ENCODE measurements at regions not wholly inside any gene's neighbourhood (a gene's known extent, or its start where the extent isn't known, plus 50 kb on each side); places are given as distances from the start of the nearest gene placed in this dataset.

GRCh38 chr11:130779267-130779666 is 137.0 kb downstream of the SNX19 start:
- no peak for DNase-seq
- intact Hi-C loops (cut with DNase I; ENCODE audit: low total_unique reads): no loop called here

DNA sequence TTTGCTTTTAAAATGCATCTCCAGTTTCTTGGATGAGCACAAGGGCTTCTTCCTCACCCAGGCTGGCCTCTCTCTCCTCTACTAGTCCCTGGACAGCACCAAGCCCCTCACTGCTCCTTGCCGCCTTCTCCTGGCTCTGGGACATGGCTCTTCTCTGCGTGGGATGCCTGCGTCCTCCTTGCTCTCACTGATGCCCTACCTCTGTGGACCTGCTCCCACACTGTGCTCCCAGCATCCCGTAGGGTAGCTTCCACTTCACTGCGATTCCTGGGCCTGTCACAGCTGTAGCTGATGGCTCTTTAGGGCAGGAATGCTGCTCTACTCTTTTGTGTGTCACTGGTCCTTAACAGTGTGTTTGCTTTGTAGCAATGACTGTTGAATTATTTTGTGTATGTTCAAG is 136.3 kb downstream of the SNX19 start:
- Histone ChIP-seq H3K36me3 (no peaks in the 10 kb centered on the region), H3K9me3 (no peaks in the 10 kb centered on the region), H3K27me3 (replicated peaks in 1 of 7) (no peaks in the 10 kb centered on the region), H3K27ac (no peak overlapping the region), H3K4me3 (no peak overlapping the region), H3K4me1 (peaks cover 0 to 10% (median 0%) of the 10 kb centered on the region in 6 donors)
- intact Hi-C loops (cut with DNase I; ENCODE audit: low total_unique reads): no loop called here
- WGBS, 5 donors: 76 to 92% (median 87%) methylated on average over 5 of the region's 5 CpGs
- no peak for DNase-seq
- no peak for TF ChIP-seq POLR2A (IDR thresholded peaks at IDR 0.05)
- TF ChIP-seq POLR2AphosphoS5 (IDR thresholded peaks at IDR 0.05): no peak
- TF ChIP-seq, protein P1, sequence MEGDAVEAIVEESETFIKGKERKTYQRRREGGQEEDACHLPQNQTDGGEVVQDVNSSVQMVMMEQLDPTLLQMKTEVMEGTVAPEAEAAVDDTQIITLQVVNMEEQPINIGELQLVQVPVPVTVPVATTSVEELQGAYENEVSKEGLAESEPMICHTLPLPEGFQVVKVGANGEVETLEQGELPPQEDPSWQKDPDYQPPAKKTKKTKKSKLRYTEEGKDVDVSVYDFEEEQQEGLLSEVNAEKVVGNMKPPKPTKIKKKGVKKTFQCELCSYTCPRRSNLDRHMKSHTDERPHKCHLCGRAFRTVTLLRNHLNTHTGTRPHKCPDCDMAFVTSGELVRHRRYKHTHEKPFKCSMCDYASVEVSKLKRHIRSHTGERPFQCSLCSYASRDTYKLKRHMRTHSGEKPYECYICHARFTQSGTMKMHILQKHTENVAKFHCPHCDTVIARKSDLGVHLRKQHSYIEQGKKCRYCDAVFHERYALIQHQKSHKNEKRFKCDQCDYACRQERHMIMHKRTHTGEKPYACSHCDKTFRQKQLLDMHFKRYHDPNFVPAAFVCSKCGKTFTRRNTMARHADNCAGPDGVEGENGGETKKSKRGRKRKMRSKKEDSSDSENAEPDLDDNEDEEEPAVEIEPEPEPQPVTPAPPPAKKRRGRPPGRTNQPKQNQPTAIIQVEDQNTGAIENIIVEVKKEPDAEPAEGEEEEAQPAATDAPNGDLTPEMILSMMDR (IDR thresholded peaks at IDR 0.05 in 8 of 11, conservative IDR thresholded peaks at IDR 0.05 in 3 of 11): no peak

More at GRCh38 chr11:130779267-130779666, 137.0 kb downstream of the SNX19 start:
- WGBS, 5 donors: 78 to 95% (median 92%) methylated on average over 1 of the region's 1 CpG
- Histone ChIP-seq H3K4me3 (no peak overlapping the region), H3K27ac (no peak overlapping the region), H3K36me3 (no peaks in the 10 kb centered on the region), H3K27me3 (replicated peaks in 1 of 7) (no peaks in the 10 kb centered on the region), H3K4me1 (peaks cover 0 to 15% (median 0%) of the 10 kb centered on the region in 6 donors), H3K9me3 (no peaks in the 10 kb centered on the region)
- TF ChIP-seq, protein P1 (IDR thresholded peaks at IDR 0.05 in 8 of 11, conservative IDR thresholded peaks at IDR 0.05 in 3 of 11): no peak
- TF ChIP-seq POLR2A (IDR thresholded peaks at IDR 0.05) (no peak), POLR2AphosphoS5 (IDR thresholded peaks at IDR 0.05) (no peak)

GRCh38 chr11:130780437-130780836 is 135.8 kb downstream of the SNX19 start:
- no peak overlapping the region for H3K4me3 ChIP-seq
- H3K4me1 ChIP-seq: peaks cover 0 to 5% (median 0%) of the 10 kb centered on the region in 6 donors
- intact Hi-C loops (cut with DNase I; ENCODE audit: low total_unique reads): no loop called here
- no peaks in the 10 kb centered on the region for H3K36me3 ChIP-seq
- TF ChIP-seq, protein P1 (IDR thresholded peaks at IDR 0.05 in 8 of 11, conservative IDR thresholded peaks at IDR 0.05 in 3 of 11): no peak
- TF ChIP-seq POLR2AphosphoS5 (IDR thresholded peaks at IDR 0.05) (no peak), POLR2A (IDR thresholded peaks at IDR 0.05) (no peak)
- H3K9me3 ChIP-seq: no peaks in the 10 kb centered on the region
- DNase-seq: no peak
- no peak overlapping the region for H3K27ac ChIP-seq
- H3K27me3 ChIP-seq (replicated peaks in 1 of 7): no peaks in the 10 kb centered on the region
- 57 to 86% (median 77%) methylated on average over 4 of the region's 4 CpGs for WGBS, 5 donors

- WGBS, 5 donors: 67 to 87% (median 76%) methylated on average over 2 of the region's 2 CpGs
- Histone ChIP-seq H3K9me3 (no peaks in the 10 kb centered on the region), H3K27me3 (replicated peaks in 1 of 7) (no peaks in the 10 kb centered on the region), H3K36me3 (no peaks in the 10 kb centered on the region), H3K27ac (no peak overlapping the region), H3K4me1 (no peaks in the 10 kb centered on the region), H3K4me3 (no peak overlapping the region)
- TF ChIP-seq POLR2AphosphoS5 (IDR thresholded peaks at IDR 0.05) (no peak), POLR2A (IDR thresholded peaks at IDR 0.05) (no peak)
- TF ChIP-seq, protein P1 (IDR thresholded peaks at IDR 0.05 in 8 of 11, conservative IDR thresholded peaks at IDR 0.05 in 3 of 11): no peak
- intact Hi-C loops (cut with DNase I; ENCODE audit: low total_unique reads): no loop called here
- no peak for DNase-seq
These were observed 134.3 kb downstream of the SNX19 start for GRCh38 chr11:130781931-130782330.

Measured in spleen (tissue), 11 donors.